Mesodermal cell (in vitro differentiated cells): ENCODE measurements at regions not wholly inside any gene's neighbourhood (a gene's known extent, or its start where the extent isn't known, plus 50 kb on each side); places are given as distances from the start of the nearest gene placed in this dataset.
"Not testable (repeated sequence)": the region's sequence is repeated elsewhere in the genome, so short reads cannot be mapped to it uniquely, and the experiment has no call there.

Experiments used
- H3K27ac ChIP-seq: 2 replicates; pipeline ENCODE4 v1.7.0; 2013; ENCODE audit warnings: mild to moderate bottlenecking, low read depth, low read length, moderate library complexity; ENCODE audit not compliant: severe bottlenecking
- H3K36me3 ChIP-seq: 2 replicates; pipeline ENCODE4 v1.7.1; 2013; ENCODE audit warnings: mild to moderate bottlenecking, low read length, moderate library complexity; ENCODE audit not compliant: control insufficient read depth, insufficient read depth
- H3K4me1 ChIP-seq: one replicate; pipeline ENCODE4 v1.7.1; 2013; ENCODE audit warnings: mild to moderate bottlenecking, low read length; ENCODE audit not compliant: insufficient read depth, control insufficient read depth, poor library complexity, severe bottlenecking
- H3K4me3 ChIP-seq: 2 replicates; pipeline ENCODE4 v1.7.0; 2013; ENCODE audit warnings: low read length, control low read depth, mild to moderate bottlenecking; ENCODE audit not compliant: insufficient read depth, poor library complexity, severe bottlenecking; ENCODE audit errors: extremely low read depth
- H3K9me3 ChIP-seq: 2 replicates; pipeline ENCODE4 v1.7.1; 2013; ENCODE audit warnings: mild to moderate bottlenecking, low read length, moderate library complexity; ENCODE audit not compliant: control insufficient read depth
- WGBS, 2 experiments: methylation state at CpG; one replicate each; pipeline ENCODE4 v1.1.5; 2013; ENCODE audit warnings: missing lambda C conversion rate in 2 of 2; ENCODE audit not compliant: insufficient coverage in 2 of 2; 5-methylcytosine and 5-hydroxymethylcytosine counted together

DNA sequence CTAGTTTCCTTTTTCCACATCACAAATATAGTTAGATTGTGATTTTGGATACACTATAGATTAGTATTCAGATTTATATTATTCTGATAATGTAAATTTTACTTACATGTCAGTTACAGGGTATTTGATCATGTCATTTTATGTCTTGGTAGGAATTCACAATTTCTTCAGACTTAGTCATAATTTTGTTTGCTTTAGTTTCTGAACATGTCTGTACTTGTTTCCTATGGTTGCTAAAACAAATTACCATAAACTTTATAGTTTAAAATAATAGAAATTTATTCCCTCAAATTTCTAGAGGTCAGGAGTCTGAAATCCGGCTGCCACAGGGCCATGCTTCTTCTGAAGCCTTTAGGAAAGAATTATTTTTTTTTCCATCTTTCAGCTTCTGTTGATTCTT is 1817.2 kb upstream of the CDH9 start:
- no CpG with 5 or more reads among the region's 1 CpG for WGBS, 2 experiments
- Histone ChIP-seq H3K27ac (no peak overlapping the region), H3K4me3 (no peak overlapping the region)

GRCh38 chr5:28850320-28850921 is 1812.0 kb upstream of the CDH9 start:
- 96% methylated on average over 9 to 12 of the region's 13 CpGs for WGBS, 2 experiments
- Histone ChIP-seq H3K4me3 (no peak overlapping the region), H3K36me3 (no peaks in the 10 kb centered on the region), H3K27ac (no peak overlapping the region), H3K4me1 (no peaks in the 10 kb centered on the region), H3K9me3 (no peaks in the 10 kb centered on the region)

More for the DNA sequence above, 1817.2 kb upstream of the CDH9 start:
- Histone ChIP-seq H3K4me1 (no peaks in the 10 kb centered on the region), H3K36me3 (no peaks in the 10 kb centered on the region), H3K9me3 (no peaks in the 10 kb centered on the region)

DNA sequence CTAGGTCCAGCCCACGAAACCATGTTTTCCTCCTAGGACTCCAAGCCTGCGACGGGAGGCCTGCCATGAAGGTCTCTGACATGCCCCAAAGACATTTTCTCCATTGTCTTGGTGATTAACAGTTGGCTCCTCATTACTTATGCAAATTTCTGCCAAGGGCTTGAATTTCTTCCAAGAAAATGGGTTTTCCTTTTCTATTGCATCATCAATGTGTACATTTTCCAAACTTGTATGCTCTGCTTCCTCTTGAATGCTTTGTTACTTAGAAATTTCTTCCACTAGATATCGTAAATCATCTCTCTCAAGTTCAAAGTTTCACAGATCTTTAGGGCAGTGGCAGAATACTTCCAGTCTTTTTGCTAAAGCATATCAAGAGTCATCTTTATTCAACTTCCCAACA is 1792.7 kb upstream of the CDH9 start:
- H3K4me1 ChIP-seq = no peaks in the 10 kb centered on the region
- 70 to 84% methylated on average over 4 of the region's 4 CpGs for WGBS, 2 experiments
- no peaks in the 10 kb centered on the region for H3K36me3 ChIP-seq
- no peak overlapping the region for H3K27ac ChIP-seq
- no peak overlapping the region for H3K4me3 ChIP-seq
- H3K9me3 ChIP-seq = no peaks in the 10 kb centered on the region

DNA sequence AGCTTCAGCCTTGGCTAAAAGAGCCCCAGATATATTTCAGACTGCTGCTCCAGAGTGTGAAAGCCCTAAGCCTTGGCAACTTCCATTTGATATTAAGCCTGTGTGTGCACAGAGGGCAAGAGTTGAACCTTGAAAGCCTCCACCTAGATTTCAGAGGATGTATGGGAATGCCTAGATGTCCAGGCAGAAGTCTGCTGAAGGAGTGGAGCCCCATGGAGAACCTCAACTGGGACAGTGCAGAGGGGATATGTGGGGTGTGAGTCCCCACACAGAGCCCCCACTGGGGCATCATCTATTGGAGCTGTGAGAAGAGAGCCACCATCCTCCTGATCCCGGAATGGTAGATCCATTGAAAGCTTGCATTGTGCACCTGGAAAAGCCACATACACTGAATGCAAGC is 1784.8 kb upstream of the CDH9 start:
- Histone ChIP-seq H3K4me3 (no peak overlapping the region), H3K4me1 (no peaks in the 10 kb centered on the region), H3K9me3 (no peaks in the 10 kb centered on the region), H3K27ac (no peak overlapping the region), H3K36me3 (no peaks in the 10 kb centered on the region)
- WGBS, 2 experiments = 83% methylated on average over 1 of the region's 1 CpG; no CpG with 5 or more reads in 1 of the 2 experiments

GRCh38 chr5:28822071-28822470 is 1783.7 kb upstream of the CDH9 start:
- no peak overlapping the region for H3K27ac ChIP-seq
- no peaks in the 10 kb centered on the region for H3K36me3 ChIP-seq
- no peaks in the 10 kb centered on the region for H3K9me3 ChIP-seq
- H3K4me3 ChIP-seq = no peak overlapping the region
- WGBS, 2 experiments = 60 to 83% methylated on average over 1 of the region's 2 CpGs
- no peaks in the 10 kb centered on the region for H3K4me1 ChIP-seq

GRCh38 chr5:28810751-28811136 is 1772.4 kb upstream of the CDH9 start:
- 80 to 82% methylated on average over 3 to 4 of the region's 4 CpGs for WGBS, 2 experiments

DNA sequence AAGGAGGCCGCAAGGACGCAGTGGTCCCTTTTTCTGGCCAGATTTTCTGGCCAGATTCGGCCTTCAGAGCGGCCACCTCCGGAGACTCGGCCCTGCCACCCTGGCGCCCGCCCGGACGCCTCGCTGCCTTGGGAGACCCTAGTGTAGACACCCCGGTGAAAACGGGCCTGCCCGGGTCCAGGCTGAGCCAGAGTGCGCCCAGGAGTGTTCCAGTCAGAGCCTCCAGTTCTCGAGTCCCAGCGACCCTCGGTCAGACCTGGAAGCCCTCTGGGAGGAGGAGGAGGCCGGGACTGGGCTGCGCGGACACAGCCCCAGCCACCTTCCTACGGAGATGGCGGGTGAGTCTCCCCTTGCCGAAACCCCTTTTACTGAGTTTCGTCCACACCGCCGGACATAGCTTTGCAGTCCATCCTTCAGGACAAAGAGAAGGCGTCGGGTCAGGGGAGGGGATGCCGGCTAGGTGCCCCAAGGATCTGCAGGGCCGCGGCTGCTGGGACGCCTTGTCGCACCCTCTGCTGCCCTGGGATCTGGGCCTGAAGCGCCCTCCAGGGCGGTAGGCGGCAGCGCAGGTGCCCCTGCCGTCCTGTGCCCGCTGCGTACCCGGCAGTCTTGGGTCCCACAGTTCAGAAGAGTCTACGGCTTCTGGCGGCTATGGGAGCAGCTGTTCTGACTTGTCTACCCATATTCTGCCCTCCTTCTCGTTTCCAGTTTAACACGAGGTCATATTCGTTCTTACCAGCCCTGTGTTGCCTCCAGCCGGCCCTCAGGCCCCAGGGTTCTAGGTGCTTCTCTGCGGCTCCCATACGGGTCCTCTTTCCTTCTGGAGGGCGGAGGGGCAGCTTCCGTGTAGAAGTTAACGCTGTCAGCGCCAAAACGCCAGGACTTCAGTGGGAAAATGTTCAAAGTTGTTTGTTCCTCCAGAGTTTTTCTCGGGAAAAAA is 1771.7 kb upstream of the CDH9 start:
- Histone ChIP-seq H3K4me1 (peaks cover 4% of the 10 kb centered on the region), H3K36me3 (no peaks in the 10 kb centered on the region), H3K27ac (no peak overlapping the region), H3K4me3 (no peak overlapping the region), H3K9me3 (no peaks in the 10 kb centered on the region)
- 91 to 94% methylated on average over 52 to 56 of the region's 56 CpGs for WGBS, 2 experiments

More at GRCh38 chr5:28810751-28811136, 1772.4 kb upstream of the CDH9 start:
- Histone ChIP-seq H3K4me1 (peaks cover 4% of the 10 kb centered on the region), H3K9me3 (no peaks in the 10 kb centered on the region), H3K4me3 (no peak overlapping the region), H3K27ac (no peak overlapping the region), H3K36me3 (no peaks in the 10 kb centered on the region)

DNA sequence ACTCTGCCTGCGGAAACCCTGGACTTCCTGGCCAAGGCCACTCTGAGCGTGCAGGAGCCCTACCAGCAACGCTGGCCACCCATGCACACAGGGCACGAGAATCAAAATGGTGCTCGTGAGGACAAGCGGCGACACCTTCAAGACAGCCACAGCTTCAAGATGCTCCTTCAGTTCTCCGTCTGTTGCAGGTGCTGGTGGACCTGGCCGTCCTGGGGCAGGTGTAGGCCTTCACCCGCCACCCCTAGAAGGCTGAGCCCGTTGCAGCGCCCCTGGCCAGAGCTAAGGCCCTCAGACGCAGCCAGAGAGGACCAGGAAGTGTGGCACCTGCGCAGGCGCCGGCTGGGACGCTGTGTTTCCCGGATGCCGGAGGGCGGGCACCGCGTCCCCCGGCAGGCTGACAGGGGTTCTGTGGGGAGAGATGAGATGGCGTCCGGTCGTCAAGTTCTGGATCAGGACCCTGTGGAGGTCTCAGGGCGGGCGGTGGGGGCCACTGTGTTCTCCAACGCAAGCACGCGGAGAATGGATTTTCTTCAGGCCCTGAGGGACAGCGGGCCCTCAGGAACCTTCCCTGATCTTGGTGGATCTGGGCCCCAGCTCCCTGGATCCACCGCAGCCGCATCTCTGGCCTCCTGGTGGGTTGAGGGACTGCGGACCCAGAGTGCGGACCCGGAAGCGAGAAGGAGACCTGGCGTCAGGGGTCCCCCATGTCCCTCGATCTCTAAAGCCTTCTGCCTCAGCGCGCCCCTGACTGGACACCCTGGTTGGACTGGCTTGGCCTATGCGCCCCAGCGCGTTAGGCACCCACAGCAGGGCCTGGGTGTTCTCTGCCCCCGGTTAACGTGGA is 1770.8 kb upstream of the CDH9 start:
- 95% methylated on average over 36 to 38 of the region's 47 CpGs for whole genome bisulfite sequencing, 2 experiments
- Histone ChIP-seq H3K4me1 (peaks cover 4% of the 10 kb centered on the region), H3K27ac (no peak overlapping the region), H3K36me3 (no peaks in the 10 kb centered on the region), H3K9me3 (no peaks in the 10 kb centered on the region), H3K4me3 (no peak overlapping the region)

DNA sequence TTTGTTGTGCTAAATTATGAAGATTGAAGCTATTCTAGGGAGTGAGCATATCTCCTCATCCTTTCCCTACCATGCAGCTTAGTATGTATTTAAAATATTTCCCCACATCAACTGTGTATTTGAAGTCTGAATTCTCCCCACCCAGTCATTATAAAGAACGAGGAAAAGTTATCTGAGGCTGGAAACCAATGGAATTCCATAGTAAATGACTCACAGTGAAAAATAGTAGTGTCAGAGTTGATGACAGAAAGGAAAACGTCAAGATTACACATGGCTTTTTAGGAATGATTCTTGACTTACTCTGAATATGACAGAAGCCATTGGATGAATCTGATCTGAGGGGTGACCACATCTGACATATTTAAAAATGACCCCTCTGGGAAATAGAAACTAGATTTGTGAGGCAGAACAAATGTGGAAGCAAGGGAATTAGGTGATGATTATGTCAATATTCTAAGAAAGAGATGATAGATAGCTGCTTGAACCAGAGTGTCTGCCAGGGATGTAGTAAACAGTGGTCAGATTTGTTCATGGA is 1768.9 kb upstream of the CDH9 start:
- peaks cover 4% of the 10 kb centered on the region for H3K4me1 ChIP-seq
- H3K4me3 ChIP-seq = no peak overlapping the region
- H3K27ac ChIP-seq = no peak overlapping the region
- no peaks in the 10 kb centered on the region for H3K9me3 ChIP-seq
- WGBS, 2 experiments = 29 to 67% methylated on average over 1 of the region's 2 CpGs
- no peaks in the 10 kb centered on the region for H3K36me3 ChIP-seq

GRCh38 chr5:28799035-28799434 is 1760.6 kb upstream of the CDH9 start:
- WGBS, 2 experiments = 82 to 92% methylated on average over 4 of the region's 16 CpGs
- H3K27ac ChIP-seq = not testable (repeated sequence)

More at GRCh38 chr5:28799035-28799434, 1760.6 kb upstream of the CDH9 start:
- H3K4me3 ChIP-seq, H3K9me3 ChIP-seq, H3K36me3 ChIP-seq, H3K4me1 ChIP-seq: not testable (repeated sequence)
